HCT116 (cell line): ENCODE measurements at regions not wholly inside any gene's neighbourhood (a gene's known extent, or its start where the extent isn't known, plus 50 kb on each side); places are given as distances from the start of the nearest gene placed in this dataset.

ENCODE experiments used
- ATAC-seq: fragments of 200-7000 bp; cut with Tn5 transposase; 2 replicates; pipeline ENCODE4 v1.9.1; 2020; ENCODE audit warnings: mild to moderate bottlenecking, moderate library complexity
- BruUV-seq: library from RNA; stranded (reverse); fragments of 400-500 nt; replicated peaks from 2 replicates; lab custom pipeline; 2021; lab: Mats Ljungman, UMichigan
- CTCF ChIA-PET: fragments of 300-600 bp; sonication (Branson Sonifier 250); formaldehyde crosslinking; loops from one replicate; lab custom pipeline; 2021; ENCODE audit warnings: antibody characterized with exemption; lab: Charles Lee
- POLR2A ChIA-PET: fragments of 300-600, 350-600 bp; sonication (Branson Sonifier 250); formaldehyde crosslinking; loops from one replicate; lab custom pipeline; 2021; ENCODE audit warnings: antibody characterized with exemption; lab: Charles Lee
- RAD21 ChIA-PET, 2 experiments: fragments of 300-600 bp; sonication (Branson Sonifier 250); formaldehyde crosslinking; loops; one replicate each; lab custom pipeline; 2023; ENCODE audit warnings: low total read pairs in 2 of 2; ENCODE audit not compliant: uncharacterized antibody in 2 of 2, unreplicated experiment in 2 of 2, low non-redundant PET in 1 of 2; lab: Charles Lee
- DNase-seq: peaks from one replicate; pipeline ENCODE4 v3.0.0-alpha.2; 2010; ENCODE audit warnings: low read depth, low spot score
- H2AFZ ChIP-seq: fragments of 200-600 bp; shearing (Covaris generic), sonication (generic); 2 replicates; pipeline ENCODE4 v1.6.1; 2017; ENCODE audit warnings: low read depth, mixed run types, mixed read lengths, antibody characterized with exemption, low read length; ENCODE audit not compliant: poor library complexity, severe bottlenecking
- H3K27ac ChIP-seq: 2 replicates; pipeline ENCODE4 v1.5.1; 2012; ENCODE audit warnings: low read depth, low read length
- H3K27me3 ChIP-seq: fragments of 200-600 bp; sonication (generic); 2 replicates; pipeline ENCODE4 v1.6.1; 2016; ENCODE audit warnings: mixed run types, low read length, mixed read lengths; ENCODE audit not compliant: insufficient read depth
- H3K36me3 ChIP-seq, 2 experiments: fragments of 200-500 bp in 1 of 2; fragments of 200-600 bp in 1 of 2; sonication (Bioruptor generic) in 1 of 2; sonication (generic) in 1 of 2; 2 replicates each; pipeline versions ENCODE4 v1.5.1 to v1.6.1; 2014 to 2016; ENCODE audit warnings: low read length in 2 of 2, inconsistent platforms in 1 of 2, mixed read lengths in 1 of 2, mixed run types in 1 of 2; ENCODE audit not compliant: insufficient read depth in 2 of 2, control insufficient read depth in 1 of 2
- H3K4me1 ChIP-seq, 2 experiments: fragments of 200-600 bp in 1 of 2; sonication (generic) in 1 of 2; 2 replicates each; pipeline versions ENCODE4 v1.5.1 to v1.6.1; 2012 to 2017; ENCODE audit warnings: low read length in 2 of 2, inconsistent platforms in 1 of 2, mild to moderate bottlenecking in 1 of 2, mixed read lengths in 1 of 2, mixed run types in 1 of 2, moderate library complexity in 1 of 2; ENCODE audit not compliant: insufficient read depth in 2 of 2, control insufficient read depth in 1 of 2
- H3K4me2 ChIP-seq: fragments of 200-600 bp; sonication (generic); 2 replicates; pipeline ENCODE4 v1.6.1; 2017; ENCODE audit warnings: mixed run types, low read length, mixed read lengths
- H3K4me3 ChIP-seq, 2 experiments: fragments of 200-600 bp in 1 of 2; sonication (generic) in 1 of 2; replicated peaks in 1 of 2; 2 replicates each; pipeline ENCODE4 v1.5.1; 2011 to 2016; ENCODE audit warnings: low read length in 2 of 2, control low read depth in 1 of 2, low read depth in 1 of 2, mild to moderate bottlenecking in 1 of 2, mixed read lengths in 1 of 2, mixed run types in 1 of 2
- H3K79me2 ChIP-seq: fragments of 200-600 bp; sonication (generic); 2 replicates; pipeline ENCODE4 v1.6.1; 2017; ENCODE audit warnings: mild to moderate bottlenecking, mixed run types, low read length, moderate library complexity, mixed read lengths; ENCODE audit not compliant: insufficient read depth
- H3K9ac ChIP-seq: fragments of 200-600 bp; sonication (generic); 2 replicates; pipeline ENCODE4 v1.6.1; 2016; ENCODE audit warnings: low read length, mixed read lengths
- H3K9me2 ChIP-seq: fragments of 200-600 bp; sonication (generic), shearing (Covaris generic); 2 replicates; pipeline ENCODE4 v1.6.1; 2017; ENCODE audit warnings: mixed run types, mild to moderate bottlenecking, moderate library complexity; ENCODE audit not compliant: insufficient read depth
- H3K9me3 ChIP-seq, 2 experiments: fragments of 200-500 bp in 1 of 2; fragments of 200-600 bp in 1 of 2; sonication (Bioruptor generic) in 1 of 2; sonication (generic) in 1 of 2; 2 replicates each; pipeline ENCODE4 v1.6.1; 2014 to 2017; ENCODE audit warnings: low read length in 2 of 2, mixed read lengths in 2 of 2, inconsistent platforms in 1 of 2, low read depth in 1 of 2, mild to moderate bottlenecking in 1 of 2, mixed run types in 1 of 2, moderate library complexity in 1 of 2; ENCODE audit not compliant: control insufficient read depth in 1 of 2, insufficient read depth in 1 of 2
- H4K20me1 ChIP-seq: fragments of 200-600 bp; sonication (generic), shearing (Covaris generic); 2 replicates; pipeline ENCODE4 v1.6.1; 2017; ENCODE audit warnings: mixed run types, mild to moderate bottlenecking, moderate library complexity; ENCODE audit not compliant: insufficient read depth
- ATF3 ChIP-seq: IDR thresholded peaks from 2 replicates; pipeline ENCODE4 v1.6.1; 2012
- CBX3 ChIP-seq: IDR thresholded peaks from 2 replicates; pipeline ENCODE4 v1.6.1; 2012; ENCODE audit warnings: low read depth
- CEBPB ChIP-seq: IDR thresholded peaks from 2 replicates; pipeline ENCODE4 v1.6.1; 2012; ENCODE audit warnings: low read depth
- CTCF ChIP-seq, 3 experiments: fragments of 200-600 bp in 1 of 3; sonication (generic) in 1 of 3; IDR thresholded peaks in 2 of 3; conservative IDR thresholded peaks in 1 of 3; 2 replicates each; pipeline ENCODE4 v1.5.1; 2012 to 2017; ENCODE audit warnings: low read depth in 2 of 3, low read length in 2 of 3, antibody characterized with exemption in 1 of 3, borderline replicate concordance in 1 of 3, control low read depth in 1 of 3, mild to moderate bottlenecking in 1 of 3, mixed read lengths in 1 of 3, mixed run types in 1 of 3, moderate library complexity in 1 of 3; ENCODE audit not compliant: insufficient read depth in 1 of 3
- EGR1 ChIP-seq: IDR thresholded peaks from 2 replicates; pipeline ENCODE4 v1.6.1; 2012; ENCODE audit warnings: low read depth
- ELF1 ChIP-seq: IDR thresholded peaks from 2 replicates; pipeline ENCODE4 v1.6.1; 2012; ENCODE audit warnings: low read depth, borderline replicate concordance
- EZH2 ChIP-seq: fragments of 200-600 bp; sonication (generic); IDR thresholded peaks from 2 replicates; pipeline ENCODE4 v1.6.1; 2017; ENCODE audit warnings: antibody characterized with exemption, mixed run types
- FOSL1 ChIP-seq: IDR thresholded peaks from 2 replicates; pipeline ENCODE4 v1.6.1; 2012; ENCODE audit warnings: low read depth
- JUND ChIP-seq: IDR thresholded peaks from 2 replicates; pipeline ENCODE4 v1.6.1; 2012
- MAX ChIP-seq: IDR thresholded peaks from 2 replicates; pipeline ENCODE4 v1.6.1; 2012
- POLR2A ChIP-seq: IDR thresholded peaks from 2 replicates; pipeline ENCODE4 v1.7.0; 2011; ENCODE audit warnings: borderline replicate concordance; ENCODE audit not compliant: insufficient read depth, insufficient read length; ENCODE audit errors: extremely low read depth
- POLR2AphosphoS5 ChIP-seq: IDR thresholded peaks from 2 replicates; pipeline ENCODE4 v1.6.1; 2011; ENCODE audit warnings: mild to moderate bottlenecking, low read depth, low read length, moderate library complexity
- REST ChIP-seq: IDR thresholded peaks from 2 replicates; pipeline ENCODE4 v1.6.1; 2012; ENCODE audit warnings: low read depth
- SIN3A ChIP-seq: IDR thresholded peaks from 2 replicates; pipeline ENCODE4 v1.6.1; 2012; ENCODE audit warnings: low read depth
- SP1 ChIP-seq: IDR thresholded peaks from 2 replicates; pipeline ENCODE4 v1.6.1; 2012; ENCODE audit warnings: low read depth
- YY1 ChIP-seq: IDR thresholded peaks from 2 replicates; pipeline ENCODE4 v1.6.1; 2011; ENCODE audit warnings: low read length, low read depth, moderate library complexity, mild to moderate bottlenecking; ENCODE audit not compliant: insufficient replicate concordance; ENCODE audit errors: extremely low read depth
- ZNF274 ChIP-seq: fragments of 200-500 bp; sonication (Bioruptor generic); IDR thresholded peaks from 2 replicates; pipeline ENCODE4 v1.6.1; 2014; ENCODE audit warnings: mild to moderate bottlenecking, low read depth, low read length, inconsistent platforms
- intact Hi-C: fragments of 100-400 bp; cut with micrococcal nuclease; formaldehyde crosslinking; loops from 2 replicates; pipeline ENCODE4 v1.10.0; 2022

GRCh38 chr10:105534086-105534485, 893.0 kb downstream of the SORCS3 start:
- Histone ChIP-seq H3K4me1 (no peaks in the 10 kb centered on the region), H4K20me1 (no peaks in the 10 kb centered on the region), H3K27ac (no peak overlapping the region), H3K36me3 (no peaks in the 10 kb centered on the region), H3K79me2 (no peaks in the 10 kb centered on the region), H3K9me2 (no peaks in the 10 kb centered on the region)
- intact Hi-C loops, result no loop called here
- POLR2A ChIA-PET, result no interaction called here
- RAD21 ChIA-PET, result no interaction called here
- CTCF ChIA-PET, result no interaction called here
- no peak for TF ChIP-seq POLR2AphosphoS5
- no peak for TF ChIP-seq EGR1
- no peak for TF ChIP-seq SIN3A
- TF ChIP-seq FOSL1, result no peak
- no peak for TF ChIP-seq CTCF (IDR thresholded peaks at IDR 0.05 in 2 of 3, conservative IDR thresholded peaks at IDR 0.05 in 1 of 3; ENCODE audit: borderline replicate concordance in 1 of 3, insufficient read depth in 1 of 3, low read depth in 2 of 3, low read length in 2 of 3)
- no peak for TF ChIP-seq ZNF274
- no peak for TF ChIP-seq CEBPB
- no peak for TF ChIP-seq CBX3
- TF ChIP-seq JUND, result no peak
- TF ChIP-seq, all 23 proteins: peak for 0
- no peak overlapping the region for H3K4me3 ChIP-seq
- H3K27me3 ChIP-seq, result no peaks in the 10 kb centered on the region
- no peak for DNase-seq
- H3K9me3 ChIP-seq, result peaks cover 30 to 41% of the 10 kb centered on the region in 2 experiments; a peak in 3 of 4 replicates
- no peak overlapping the region for H3K4me2 ChIP-seq
- no peak overlapping the region for H3K9ac ChIP-seq
- H2AFZ ChIP-seq, result no peak overlapping the region
- ATAC-seq, result no peak
- no TSS peak for BruUV-seq

- Histone ChIP-seq H3K4me2 (no peak overlapping the region), H2AFZ (no peak overlapping the region), H3K9ac (no peak overlapping the region), H3K9me3 (peaks cover 21 to 43% of the 10 kb centered on the region in 2 experiments; a peak in 2 of 4 replicates), H3K9me2 (no peaks in the 10 kb centered on the region), H3K27me3 (no peaks in the 10 kb centered on the region), H3K27ac (no peak overlapping the region), H3K36me3 (no peaks in the 10 kb centered on the region), H3K4me1 (no peaks in the 10 kb centered on the region), H3K4me3 (no peak overlapping the region), H3K79me2 (no peaks in the 10 kb centered on the region), H4K20me1 (no peaks in the 10 kb centered on the region)
- intact Hi-C loops, result no loop called here
- DNase-seq (no peak), ATAC-seq (no peak)
- CTCF ChIA-PET, result no interaction called here
- POLR2A ChIA-PET, result no interaction called here
- no TSS peak for BruUV-seq
- RAD21 ChIA-PET, result no interaction called here
- TF ChIP-seq MAX (no peak), SIN3A (no peak), POLR2AphosphoS5 (no peak), EZH2 (no peak), FOSL1 (no peak), ZNF274 (no peak), ATF3 (no peak), JUND (no peak), REST (no peak), YY1 (no peak), ELF1 (no peak), POLR2A (no peak), SP1 (no peak)
These were observed 875.4 kb downstream of the SORCS3 start for GRCh38 chr10:105516511-105516910.
